Liver (tissue), 6 donors: ENCODE measurements at regions not wholly inside any gene's neighbourhood (a gene's known extent, or its start where the extent isn't known, plus 50 kb on each side); places are given as distances from the start of the nearest gene placed in this dataset.

Experiments used
- DNase-seq: peaks from one replicate; pipeline ENCODE4 v3.0.0-alpha.2; 2017; ENCODE audit warnings: low spot score
- H3K27ac ChIP-seq, 2 donors: one replicate each; pipeline ENCODE4 v1.7.0; 2013; ENCODE audit warnings: inconsistent platforms in 2 of 2, low read length in 2 of 2, control low read depth in 1 of 2, low read depth in 1 of 2, mild to moderate bottlenecking in 1 of 2
- H3K27me3 ChIP-seq, 4 donors: one replicate each; pipeline versions ENCODE4 v1.6.1 to v1.7.0; 2013; ENCODE audit warnings: low read length in 3 of 4, inconsistent platforms in 1 of 4, mild to moderate bottlenecking in 1 of 4, moderate library complexity in 1 of 4; ENCODE audit not compliant: control insufficient read depth in 4 of 4, insufficient read depth in 4 of 4
- H3K36me3 ChIP-seq, 4 donors: one replicate each; pipeline versions ENCODE4 v1.6.1 to v1.7.0; 2013; ENCODE audit warnings: low read length in 3 of 4, mild to moderate bottlenecking in 3 of 4, low read depth in 1 of 4, moderate library complexity in 1 of 4; ENCODE audit not compliant: control insufficient read depth in 4 of 4, insufficient read depth in 3 of 4
- H3K4me1 ChIP-seq, 4 donors: one replicate each; pipeline versions ENCODE4 v1.6.1 to v1.7.0; 2013; ENCODE audit warnings: low read length in 3 of 4, mild to moderate bottlenecking in 3 of 4, moderate library complexity in 1 of 4; ENCODE audit not compliant: control insufficient read depth in 4 of 4, insufficient read depth in 4 of 4
- H3K4me3 ChIP-seq, 3 donors: one replicate each; pipeline versions ENCODE4 v1.6.1 to v1.7.0; 2013; ENCODE audit warnings: low read length in 3 of 3, control low read depth in 1 of 3, low read depth in 1 of 3, mild to moderate bottlenecking in 1 of 3
- H3K9ac ChIP-seq, 2 donors: one replicate each; pipeline ENCODE4 v1.7.0; 2013; ENCODE audit warnings: low read length in 2 of 2, mild to moderate bottlenecking in 2 of 2, moderate library complexity in 2 of 2, control low read depth in 1 of 2, low read depth in 1 of 2
- H3K9me3 ChIP-seq, 4 donors: one replicate each; pipeline versions ENCODE4 v1.6.1 to v1.7.0; 2013; ENCODE audit warnings: low read length in 3 of 4; ENCODE audit not compliant: control insufficient read depth in 4 of 4
- ATF3 ChIP-seq: IDR thresholded peaks from 2 replicates; pipeline ENCODE4 v1.6.1; 2016; ENCODE audit warnings: antibody characterized with exemption
- EGR1 ChIP-seq, 2 donors: IDR thresholded peaks; 2 replicates each; pipeline ENCODE4 v1.6.1; 2016 to 2018; ENCODE audit warnings: antibody characterized with exemption in 2 of 2, low read depth in 2 of 2
- FOXA1 ChIP-seq: IDR thresholded peaks from 2 replicates; pipeline ENCODE4 v1.6.1; 2016; ENCODE audit warnings: antibody characterized with exemption
- FOXA2 ChIP-seq: IDR thresholded peaks from 2 replicates; pipeline ENCODE4 v1.6.1; 2016; ENCODE audit warnings: antibody characterized with exemption
- GABPA ChIP-seq, 2 donors: IDR thresholded peaks in 1 of 2; conservative IDR thresholded peaks in 1 of 2; 2 replicates each; pipeline ENCODE4 v1.6.1; 2016; ENCODE audit warnings: antibody characterized with exemption in 2 of 2, mild to moderate bottlenecking in 1 of 2, moderate library complexity in 1 of 2
- HNF4A ChIP-seq, 2 donors: conservative IDR thresholded peaks; 2 replicates each; pipeline ENCODE4 v1.6.1; 2016; ENCODE audit warnings: antibody characterized with exemption in 2 of 2, mild to moderate bottlenecking in 2 of 2
- HNF4G ChIP-seq: IDR thresholded peaks from 2 replicates; pipeline ENCODE4 v1.6.1; 2016; ENCODE audit warnings: antibody characterized with exemption
- JUND ChIP-seq, 2 donors: IDR thresholded peaks; 2 replicates each; pipeline ENCODE4 v1.6.1; 2016; ENCODE audit warnings: antibody characterized with exemption in 2 of 2
- NR2F2 ChIP-seq: IDR thresholded peaks from 2 replicates; pipeline ENCODE4 v1.6.1; 2016; ENCODE audit warnings: antibody characterized with exemption
- RAD21 ChIP-seq, 2 donors: IDR thresholded peaks; 2 replicates each; pipeline ENCODE4 v1.6.1; 2016; ENCODE audit warnings: antibody characterized with exemption in 2 of 2, mild to moderate bottlenecking in 2 of 2
- REST ChIP-seq: IDR thresholded peaks from 2 replicates; pipeline ENCODE4 v1.6.1; 2016; ENCODE audit warnings: antibody characterized with exemption, mild to moderate bottlenecking
- SP1 ChIP-seq: IDR thresholded peaks from 2 replicates; pipeline ENCODE4 v1.6.1; 2018; ENCODE audit warnings: antibody characterized with exemption, mild to moderate bottlenecking
- YY1 ChIP-seq: IDR thresholded peaks from 2 replicates; pipeline ENCODE4 v1.6.1; 2016; ENCODE audit warnings: antibody characterized with exemption, mild to moderate bottlenecking
- ZBTB33 ChIP-seq: IDR thresholded peaks from 2 replicates; pipeline ENCODE4 v1.6.1; 2016; ENCODE audit warnings: antibody characterized with exemption
- donor health status: healthy.
- donor health status: healthy.
- donor health status: healthy.

- TF ChIP-seq REST (no peak), FOXA1 (no peak), FOXA2 (no peak), GABPA (IDR thresholded peaks at IDR 0.05 in 1 of 2, conservative IDR thresholded peaks at IDR 0.05 in 1 of 2) (no peak), JUND (IDR thresholded peaks at IDR 0.05) (no peak), HNF4A (conservative IDR thresholded peaks at IDR 0.05) (no peak), HNF4G (no peak)
Observed at GRCh38 chr3:152710549-152710948, 124.4 kb upstream of the P2RY1 start (continued).

- no peak for TF ChIP-seq EGR1 (IDR thresholded peaks at IDR 0.05; ENCODE audit: low read depth in 2 of 2)
- TF ChIP-seq RAD21 (IDR thresholded peaks at IDR 0.05) = peak in 1 of 2 donors; percentile 14
- Histone ChIP-seq H3K9ac (no peak overlapping the region), H3K4me1 (no peaks in the 10 kb centered on the region), H3K4me3 (no peak overlapping the region), H3K27me3 (no peaks in the 10 kb centered on the region), H3K36me3 (no peaks in the 10 kb centered on the region), H3K9me3 (no peaks in the 10 kb centered on the region), H3K27ac (no peak overlapping the region)
- no peak for DNase-seq
Observed at GRCh38 chr3:152713989-152714388, 120.9 kb upstream of the P2RY1 start.

GRCh38 chr3:152714507-152714906 is 120.4 kb upstream of the P2RY1 start:
- Histone ChIP-seq H3K4me3 (no peak overlapping the region), H3K27me3 (no peaks in the 10 kb centered on the region), H3K4me1 (no peaks in the 10 kb centered on the region), H3K36me3 (no peaks in the 10 kb centered on the region), H3K27ac (no peak overlapping the region), H3K9me3 (no peaks in the 10 kb centered on the region), H3K9ac (no peak overlapping the region)
- DNase-seq = no peak
- TF ChIP-seq ATF3 (no peak), HNF4A (conservative IDR thresholded peaks at IDR 0.05) (no peak), ZBTB33 (no peak), YY1 (no peak), EGR1 (IDR thresholded peaks at IDR 0.05; ENCODE audit: low read depth in 2 of 2) (no peak), FOXA1 (no peak), NR2F2 (no peak), HNF4G (no peak), SP1 (no peak)
